Hepatocyte (in vitro differentiated cells): ENCODE measurements at regions not wholly inside any gene's neighbourhood (a gene's known extent, or its start where the extent isn't known, plus 50 kb on each side); places are given as distances from the start of the nearest gene placed in this dataset.

Experiments used
- DNase-seq: peaks from one replicate; pipeline ENCODE4 v3.0.0-alpha.2; 2016; ENCODE audit warnings: low spot score
- H2AFZ ChIP-seq: fragments of 200-600 bp; sonication (generic); 2 replicates; pipeline ENCODE4 v1.6.0; 2016; ENCODE audit warnings: antibody characterized with exemption, mild to moderate bottlenecking
- H3K27ac ChIP-seq: fragments of 200-600 bp; sonication (generic); 2 replicates; pipeline ENCODE4 v1.5.1; 2016; ENCODE audit warnings: mild to moderate bottlenecking
- H3K27me3 ChIP-seq: fragments of 200-600 bp; sonication (generic); 2 replicates; pipeline ENCODE4 v1.6.1; 2016
- H3K36me3 ChIP-seq: fragments of 200-600 bp; sonication (generic); replicated peaks from 2 replicates; pipeline ENCODE4 v1.5.1; 2016; ENCODE audit warnings: low read depth; ENCODE audit not compliant: insufficient read depth
- H3K4me1 ChIP-seq: fragments of 200-600 bp; sonication (generic); 2 replicates; pipeline ENCODE4 v1.5.1; 2016; ENCODE audit warnings: mild to moderate bottlenecking, moderate library complexity; ENCODE audit not compliant: insufficient read depth
- H3K4me2 ChIP-seq: fragments of 200-600 bp; sonication (generic); 2 replicates; pipeline ENCODE4 v1.6.0; 2016
- H3K4me3 ChIP-seq: fragments of 200-600 bp; sonication (generic); 2 replicates; pipeline ENCODE4 v1.5.1; 2016; ENCODE audit warnings: mild to moderate bottlenecking
- H3K79me2 ChIP-seq: fragments of 200-600 bp; sonication (generic); 2 replicates; pipeline ENCODE4 v1.6.0; 2017; ENCODE audit warnings: mild to moderate bottlenecking
- H3K9me2 ChIP-seq: fragments of 200-600 bp; sonication (generic); replicated peaks from 2 replicates; pipeline ENCODE4 v1.6.0; 2017; ENCODE audit warnings: mild to moderate bottlenecking; ENCODE audit not compliant: insufficient read depth
- H3K9me3 ChIP-seq: fragments of 200-600 bp; sonication (generic); 2 replicates; pipeline ENCODE4 v1.5.1; 2016; ENCODE audit warnings: low read depth, mild to moderate bottlenecking
- H4K20me1 ChIP-seq: fragments of 200-600 bp; sonication (generic); 2 replicates; pipeline ENCODE4 v1.6.0; 2016; ENCODE audit warnings: mild to moderate bottlenecking; ENCODE audit not compliant: insufficient read depth, poor library complexity, severe bottlenecking
- CTCF ChIP-seq: fragments of 200-600 bp; sonication (generic); IDR thresholded peaks from 2 replicates; pipeline ENCODE4 v1.5.1; 2016; ENCODE audit warnings: antibody characterized with exemption, mild to moderate bottlenecking; ENCODE audit not compliant: poor library complexity
- EZH2 ChIP-seq: fragments of 200-600 bp; sonication (generic); IDR thresholded peaks from 2 replicates; pipeline ENCODE4 v1.6.1; 2016; ENCODE audit warnings: antibody characterized with exemption, mild to moderate bottlenecking, borderline replicate concordance
- EZH2phosphoT487 ChIP-seq: fragments of 200-600 bp; sonication (generic); IDR thresholded peaks from one replicate; pipeline ENCODE4 v1.6.1; 2018; ENCODE audit warnings: antibody characterized with exemption, mild to moderate bottlenecking, low read depth, moderate library complexity; ENCODE audit not compliant: unreplicated experiment, severe bottlenecking
- WGBS: methylation state at CpG from one replicate; pipeline ENCODE4 v1.1.6; 2016; ENCODE audit warnings: low lambda C conversion rate; ENCODE audit errors: missing lambda C conversion rate; 5-methylcytosine and 5-hydroxymethylcytosine counted together

- no peaks in the 10 kb centered on the region for H4K20me1 ChIP-seq
- H3K4me2 ChIP-seq, result no peak overlapping the region
- H3K4me1 ChIP-seq, result no peaks in the 10 kb centered on the region
- H3K4me3 ChIP-seq, result no peak overlapping the region
- no peaks in the 10 kb centered on the region for H3K9me2 ChIP-seq
- H3K27ac ChIP-seq, result no peak overlapping the region
- DNase-seq, result no peak
- no peak overlapping the region for H2AFZ ChIP-seq
- H3K36me3 ChIP-seq, result no peaks in the 10 kb centered on the region
- H3K9me3 ChIP-seq, result no peaks in the 10 kb centered on the region
- WGBS, result 100% methylated on average over 1 of the region's 1 CpG
- H3K27me3 ChIP-seq, result no peaks in the 10 kb centered on the region
- TF ChIP-seq EZH2phosphoT487 (no peak), EZH2 (no peak), CTCF (no peak)
- no peaks in the 10 kb centered on the region for H3K79me2 ChIP-seq
Measured at GRCh38 chr7:91630581-91631380, 249.7 kb downstream of the MTERF1 start.

- DNase-seq, result no peak
- Histone ChIP-seq H3K79me2 (no peaks in the 10 kb centered on the region), H3K9me3 (no peaks in the 10 kb centered on the region), H2AFZ (no peak overlapping the region), H3K36me3 (no peaks in the 10 kb centered on the region), H4K20me1 (no peaks in the 10 kb centered on the region), H3K27ac (no peak overlapping the region), H3K4me3 (no peak overlapping the region), H3K4me2 (no peak overlapping the region), H3K4me1 (no peaks in the 10 kb centered on the region), H3K9me2 (no peaks in the 10 kb centered on the region), H3K27me3 (no peaks in the 10 kb centered on the region)
- no peak for TF ChIP-seq CTCF
- no peak for TF ChIP-seq EZH2
- TF ChIP-seq EZH2phosphoT487, result no peak
- 65% methylated on average over 3 of the region's 3 CpGs for WGBS
Measured at GRCh38 chr7:91632234-91632940, 248.1 kb downstream of the MTERF1 start.

GRCh38 chr7:91633013-91633441 lies 247.5 kb downstream of the MTERF1 start:
- Histone ChIP-seq H3K9me2 (no peaks in the 10 kb centered on the region), H3K79me2 (no peaks in the 10 kb centered on the region), H3K9me3 (no peaks in the 10 kb centered on the region), H3K27ac (no peak overlapping the region), H3K36me3 (no peaks in the 10 kb centered on the region), H3K4me3 (no peak overlapping the region), H3K4me2 (no peak overlapping the region), H3K4me1 (no peaks in the 10 kb centered on the region), H2AFZ (no peak overlapping the region), H4K20me1 (no peaks in the 10 kb centered on the region), H3K27me3 (no peaks in the 10 kb centered on the region)
- 78% methylated on average over 8 of the region's 8 CpGs for WGBS
- no peak for TF ChIP-seq EZH2phosphoT487
- no peak for TF ChIP-seq EZH2
- TF ChIP-seq CTCF, result no peak
- DNase-seq, result no peak
